MCF 10A (cell line): ENCODE measurements at regions not wholly inside any gene's neighbourhood (a gene's known extent, or its start where the extent isn't known, plus 50 kb on each side); places are given as distances from the start of the nearest gene placed in this dataset.
A peak's percentile ranks its signal among the peaks of the same experiment; 100 is the strongest.

Experiments
- BruUV-seq: library from RNA; stranded (reverse); fragments of 400-500 nt; replicated peaks from 2 replicates; lab custom pipeline; 2021; lab: Mats Ljungman, UMichigan
- CTCF ChIA-PET: fragments of 300-600 bp; sonication (Branson Sonifier 250); formaldehyde crosslinking; extraction: SDS; loops from one replicate; lab custom pipeline; 2021; ENCODE audit warnings: antibody characterized with exemption, inconsistent platforms; lab: Yijun Ruan, JAX
- POLR2A ChIA-PET: fragments of 300-600, 350-650 bp; sonication (Branson Sonifier 250); formaldehyde crosslinking; extraction: SDS; loops from one replicate; lab custom pipeline; 2020; ENCODE audit warnings: antibody characterized with exemption, inconsistent platforms; lab: Yijun Ruan, JAX
- DNase-seq: peaks from one replicate; pipeline ENCODE4 v3.0.0-alpha.2; 2018; ENCODE audit not compliant: unreplicated experiment
- H3K27ac Mint-ChIP-seq: one replicate; pipeline ENCODE4 v1.8.0; 2022; ENCODE audit warnings: mild to moderate bottlenecking, low read depth, mixed read lengths; ENCODE audit not compliant: unreplicated experiment
- H3K27me3 Mint-ChIP-seq: one replicate; pipeline ENCODE4 v1.8.0; 2022; ENCODE audit warnings: mixed read lengths; ENCODE audit not compliant: insufficient read depth, unreplicated experiment
- H3K36me3 Mint-ChIP-seq: one replicate; pipeline ENCODE4 v1.8.0; 2022; ENCODE audit warnings: mild to moderate bottlenecking, moderate library complexity, mixed read lengths; ENCODE audit not compliant: insufficient read depth, unreplicated experiment
- H3K4me1 Mint-ChIP-seq: one replicate; pipeline ENCODE4 v1.8.0; 2022; ENCODE audit warnings: mixed read lengths; ENCODE audit not compliant: insufficient read depth, unreplicated experiment
- H3K4me3 Mint-ChIP-seq: one replicate; pipeline ENCODE4 v1.8.0; 2022; ENCODE audit warnings: mild to moderate bottlenecking, moderate library complexity, mixed read lengths; ENCODE audit not compliant: unreplicated experiment
- H3K9me3 Mint-ChIP-seq: one replicate; pipeline ENCODE4 v1.8.0; 2022; ENCODE audit warnings: mixed read lengths; ENCODE audit not compliant: unreplicated experiment
- intact Hi-C: fragments of 100-400 bp; cut with micrococcal nuclease; formaldehyde crosslinking; loops from 2 replicates; pipeline ENCODE4 v1.14.1; 2022
- TF ChIP-seq, protein P1 (sequence below): fragments of 200-600 bp; IDR thresholded peaks from one replicate; pipeline ENCODE4 v1.8.0; 2022; ENCODE audit warnings: antibody characterized with exemption, mild to moderate bottlenecking; ENCODE audit not compliant: unreplicated experiment

GRCh38 chr7:21076574-21076973 lies 289.9 kb upstream of the SP8 start:
- H3K4me1 Mint-ChIP-seq: peaks cover 5% of the 10 kb centered on the region
- H3K27ac Mint-ChIP-seq: no peak overlapping the region
- BruUV-seq: no TSS peak
- ChIA-PET CTCF (interaction anchor here (0.5 to 0.7 kb wide), 2 partner anchors 17 to 534 kb away, joined by 3 read pairs; no protein-coding TSS in a partner anchor), POLR2A (interaction anchor here (0.6 to 1.6 kb wide), 3 partner anchors 8 to 33 kb away, joined by 3 to 5 read pairs (median 3); no protein-coding TSS in a partner anchor)
- H3K4me3 Mint-ChIP-seq: no peak overlapping the region
- intact Hi-C loops: loop anchor here (5.0 kb wide), 1 partner anchor 806 kb away; no protein-coding TSS in a partner anchor
- DNase-seq: no peak
- H3K9me3 Mint-ChIP-seq: no peaks in the 10 kb centered on the region
- no peaks in the 10 kb centered on the region for H3K27me3 Mint-ChIP-seq
- TF ChIP-seq, protein P1, sequence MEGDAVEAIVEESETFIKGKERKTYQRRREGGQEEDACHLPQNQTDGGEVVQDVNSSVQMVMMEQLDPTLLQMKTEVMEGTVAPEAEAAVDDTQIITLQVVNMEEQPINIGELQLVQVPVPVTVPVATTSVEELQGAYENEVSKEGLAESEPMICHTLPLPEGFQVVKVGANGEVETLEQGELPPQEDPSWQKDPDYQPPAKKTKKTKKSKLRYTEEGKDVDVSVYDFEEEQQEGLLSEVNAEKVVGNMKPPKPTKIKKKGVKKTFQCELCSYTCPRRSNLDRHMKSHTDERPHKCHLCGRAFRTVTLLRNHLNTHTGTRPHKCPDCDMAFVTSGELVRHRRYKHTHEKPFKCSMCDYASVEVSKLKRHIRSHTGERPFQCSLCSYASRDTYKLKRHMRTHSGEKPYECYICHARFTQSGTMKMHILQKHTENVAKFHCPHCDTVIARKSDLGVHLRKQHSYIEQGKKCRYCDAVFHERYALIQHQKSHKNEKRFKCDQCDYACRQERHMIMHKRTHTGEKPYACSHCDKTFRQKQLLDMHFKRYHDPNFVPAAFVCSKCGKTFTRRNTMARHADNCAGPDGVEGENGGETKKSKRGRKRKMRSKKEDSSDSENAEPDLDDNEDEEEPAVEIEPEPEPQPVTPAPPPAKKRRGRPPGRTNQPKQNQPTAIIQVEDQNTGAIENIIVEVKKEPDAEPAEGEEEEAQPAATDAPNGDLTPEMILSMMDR: no peak
- no peaks in the 10 kb centered on the region for H3K36me3 Mint-ChIP-seq

- H3K4me3 Mint-ChIP-seq: no peak overlapping the region
- no peaks in the 10 kb centered on the region for H3K36me3 Mint-ChIP-seq
- TF ChIP-seq, protein P1: no peak
- H3K9me3 Mint-ChIP-seq: no peaks in the 10 kb centered on the region
- no peak for DNase-seq
- H3K27ac Mint-ChIP-seq: no peak overlapping the region
- intact Hi-C loops: loop anchor here (5.0 kb wide), 1 partner anchor 805 kb away; no protein-coding TSS in a partner anchor
- H3K4me1 Mint-ChIP-seq: peaks cover 5% of the 10 kb centered on the region
- CTCF ChIA-PET: interaction anchor here (0.8 kb wide), 1 partner anchor 426 kb away, joined by 3 read pairs; no protein-coding TSS in a partner anchor
- POLR2A ChIA-PET: interaction anchor here (1.0 kb wide), 1 partner anchor 9 kb away, joined by 5 read pairs; no protein-coding TSS in a partner anchor
- BruUV-seq: no TSS peak
- no peaks in the 10 kb centered on the region for H3K27me3 Mint-ChIP-seq
Measured at GRCh38 chr7:21077602-21078001, 290.9 kb upstream of the SP8 start.

- POLR2A ChIA-PET: no interaction called here
- intact Hi-C loops: no loop called here
- H3K27me3 Mint-ChIP-seq: no peaks in the 10 kb centered on the region
- TF ChIP-seq, protein P1: no peak
- BruUV-seq: no TSS peak
- peaks cover 20% of the 10 kb centered on the region for H3K4me1 Mint-ChIP-seq
- DNase-seq: peak; percentile 24
- CTCF ChIA-PET: no interaction called here
- peaks cover 5% of the 10 kb centered on the region for H3K36me3 Mint-ChIP-seq
- no peak overlapping the region for H3K4me3 Mint-ChIP-seq
- H3K27ac Mint-ChIP-seq: no peak overlapping the region
- H3K9me3 Mint-ChIP-seq: peaks cover 8% of the 10 kb centered on the region
Measured at GRCh38 chr7:21084286-21084685, 297.6 kb upstream of the SP8 start.

DNA sequence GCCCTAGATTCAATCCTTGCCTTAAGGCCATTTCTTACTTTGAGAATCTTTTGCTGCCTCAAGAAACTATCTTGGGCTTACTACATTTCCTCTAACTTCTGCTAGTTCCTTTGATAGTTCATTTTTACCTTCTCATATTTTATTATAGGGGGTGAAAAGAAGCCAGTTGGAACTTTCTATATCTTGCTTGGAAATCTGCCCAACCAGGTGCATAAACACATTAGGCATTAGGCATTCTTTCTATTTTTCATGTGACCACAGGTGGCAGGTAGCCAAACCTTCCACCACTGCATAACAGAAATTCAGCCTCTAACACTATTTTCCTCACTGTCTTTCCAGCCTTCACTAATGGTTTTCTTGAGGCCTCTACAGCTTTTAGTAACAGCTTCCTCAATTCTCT lies 300.0 kb upstream of the SP8 start:
- DNase-seq: peak; percentile 82
- H3K9me3 Mint-ChIP-seq: peaks cover 8% of the 10 kb centered on the region
- H3K4me1 Mint-ChIP-seq: peaks cover 20% of the 10 kb centered on the region
- TF ChIP-seq, protein P1: no peak
- H3K36me3 Mint-ChIP-seq: peaks cover 5% of the 10 kb centered on the region
- no peak overlapping the region for H3K4me3 Mint-ChIP-seq
- peak overlapping the region; percentile 75 for H3K27ac Mint-ChIP-seq
- H3K27me3 Mint-ChIP-seq: no peaks in the 10 kb centered on the region
- no TSS peak for BruUV-seq
- ChIA-PET POLR2A (no interaction called here), CTCF (no interaction called here)
- intact Hi-C loops: no loop called here
